ENCODE measurements at regions not wholly inside any gene's neighbourhood (a gene's known extent, or its start where the extent isn't known, plus 50 kb on each side); places are given as distances from the start of the nearest gene placed in this dataset.
A peak's percentile ranks its signal among the peaks of the same experiment; 100 is the strongest.

DNA sequence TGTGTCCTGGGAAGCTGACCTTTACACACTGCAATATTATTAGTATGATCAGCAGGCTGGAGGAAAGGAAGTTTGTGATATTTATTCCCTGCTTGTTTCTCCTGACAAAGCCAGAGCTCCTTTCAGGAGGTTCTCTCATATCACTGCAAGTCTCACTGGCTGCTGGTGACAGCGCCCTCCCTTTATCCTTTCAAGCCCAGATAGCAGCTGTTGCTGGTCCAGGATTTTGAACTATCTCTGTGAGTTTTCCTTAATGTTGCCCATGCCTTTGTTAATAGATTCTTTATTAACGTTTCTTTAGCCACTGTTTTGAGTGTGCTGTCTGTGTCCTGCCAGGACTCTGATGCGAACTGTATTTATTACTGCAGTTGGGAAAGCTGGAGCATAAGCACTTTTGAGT is 518.7 kb downstream of the C4orf33 start:
- no peaks in the 10 kb centered on the region for H3K4me1 ChIP-seq (ENCODE audit: control insufficient read depth in 5 of 5, insufficient read depth in 5 of 5, low read length in 5 of 5)
- H3K36me3 ChIP-seq (ENCODE audit: control insufficient read depth in 4 of 4, insufficient read depth in 4 of 4, low read length in 4 of 4), result no peaks in the 10 kb centered on the region
- TF ChIP-seq CTCF (IDR thresholded peaks at IDR 0.05; ENCODE audit: control extremely low read depth, extremely low read depth), result no peak
- H3K27ac ChIP-seq (ENCODE audit: low read depth in 1 of 2, low read length in 1 of 2), result no peak overlapping the region
- H3K9me3 ChIP-seq (ENCODE audit: control insufficient read depth in 4 of 4, insufficient read depth in 3 of 4, low read length in 3 of 4), result no peaks in the 10 kb centered on the region
- ATAC-seq (ENCODE audit: insufficient read depth, low FRiP score), result no peak
- H3K9ac ChIP-seq (ENCODE audit: insufficient read depth in 1 of 2, low read length in 2 of 2), result no peak overlapping the region
- H3K27me3 ChIP-seq (ENCODE audit: control insufficient read depth in 3 of 3, insufficient read depth in 3 of 3, low read length in 2 of 3), result no peaks in the 10 kb centered on the region
- DNase-seq, result no peak
- H3K4me3 ChIP-seq, result no peak overlapping the region
- 54 to 62% methylated on average over 3 of the region's 3 CpGs for WGBS, 2 donors

GRCh38 chr4:129622566-129622965 is 526.6 kb downstream of the C4orf33 start:
- DNase-seq, result no peak
- ATAC-seq (ENCODE audit: insufficient read depth, low FRiP score), result no peak
- Histone ChIP-seq H3K4me1 (ENCODE audit: control insufficient read depth in 5 of 5, insufficient read depth in 5 of 5, low read length in 5 of 5) (no peaks in the 10 kb centered on the region), H3K9ac (ENCODE audit: insufficient read depth in 1 of 2, low read length in 2 of 2) (no peak overlapping the region), H3K4me3 (no peak overlapping the region), H3K9me3 (ENCODE audit: control insufficient read depth in 4 of 4, insufficient read depth in 3 of 4, low read length in 3 of 4) (no peaks in the 10 kb centered on the region), H3K36me3 (ENCODE audit: control insufficient read depth in 4 of 4, insufficient read depth in 4 of 4, low read length in 4 of 4) (no peaks in the 10 kb centered on the region), H3K27me3 (ENCODE audit: control insufficient read depth in 3 of 3, insufficient read depth in 3 of 3, low read length in 2 of 3) (no peaks in the 10 kb centered on the region), H3K27ac (ENCODE audit: low read depth in 1 of 2, low read length in 1 of 2) (no peak overlapping the region)
- 70 to 79% methylated on average over 2 of the region's 2 CpGs for WGBS, 2 donors
- TF ChIP-seq CTCF (IDR thresholded peaks at IDR 0.05; ENCODE audit: control extremely low read depth, extremely low read depth), result no peak

DNA sequence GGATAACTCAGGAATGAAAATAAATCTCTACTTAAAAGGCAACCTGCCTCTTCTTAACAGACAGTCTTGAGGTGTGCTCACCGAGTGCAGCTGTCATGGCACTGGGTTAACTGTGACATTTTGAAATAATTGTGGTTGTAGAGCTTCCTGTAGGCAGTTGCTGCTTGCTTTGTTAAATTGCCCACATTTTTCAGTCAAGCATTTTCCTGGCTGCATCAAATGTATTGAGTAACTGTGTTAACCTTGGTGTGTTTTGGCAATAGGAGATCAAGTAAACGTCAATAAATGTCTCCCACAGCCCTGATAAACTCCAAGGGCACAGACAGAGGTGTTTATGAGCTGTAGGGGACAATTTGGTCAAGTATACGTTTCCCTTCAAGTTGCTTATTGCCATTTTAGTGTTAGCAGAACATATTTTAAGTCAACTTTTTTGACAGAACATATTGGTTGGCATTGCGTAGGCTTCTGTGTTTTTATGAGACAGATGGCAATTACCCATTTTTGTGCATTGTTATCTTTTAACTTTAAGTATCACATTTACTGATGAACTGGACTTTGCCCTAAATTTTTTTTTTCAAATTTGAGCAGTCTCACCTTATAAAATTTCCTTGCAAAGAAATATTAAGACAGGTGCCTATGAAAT is 527.4 kb downstream of the C4orf33 start:
- no peaks in the 10 kb centered on the region for H3K36me3 ChIP-seq (ENCODE audit: control insufficient read depth in 4 of 4, insufficient read depth in 4 of 4, low read length in 4 of 4)
- no peaks in the 10 kb centered on the region for H3K9me3 ChIP-seq (ENCODE audit: control insufficient read depth in 4 of 4, insufficient read depth in 3 of 4, low read length in 3 of 4)
- no peak for TF ChIP-seq CTCF (IDR thresholded peaks at IDR 0.05; ENCODE audit: control extremely low read depth, extremely low read depth)
- no peak overlapping the region for H3K9ac ChIP-seq (ENCODE audit: insufficient read depth in 1 of 2, low read length in 2 of 2)
- no peak overlapping the region for H3K27ac ChIP-seq (ENCODE audit: low read depth in 1 of 2, low read length in 1 of 2)
- H3K4me3 ChIP-seq, result no peak overlapping the region
- H3K4me1 ChIP-seq (ENCODE audit: control insufficient read depth in 5 of 5, insufficient read depth in 5 of 5, low read length in 5 of 5), result no peaks in the 10 kb centered on the region
- WGBS, 2 donors, result 42 to 45% methylated on average over 4 of the region's 4 CpGs
- H3K27me3 ChIP-seq (ENCODE audit: control insufficient read depth in 3 of 3, insufficient read depth in 3 of 3, low read length in 2 of 3), result no peaks in the 10 kb centered on the region
- DNase-seq, result no peak
- ATAC-seq (ENCODE audit: insufficient read depth, low FRiP score), result no peak

GRCh38 chr4:129641179-129641578 is 545.2 kb downstream of the C4orf33 start:
- Histone ChIP-seq H3K27me3 (ENCODE audit: control insufficient read depth in 3 of 3, insufficient read depth in 3 of 3, low read length in 2 of 3) (no peaks in the 10 kb centered on the region), H3K36me3 (ENCODE audit: control insufficient read depth in 4 of 4, insufficient read depth in 4 of 4, low read length in 4 of 4) (no peaks in the 10 kb centered on the region), H3K27ac (ENCODE audit: low read depth in 1 of 2, low read length in 1 of 2) (no peak overlapping the region), H3K4me1 (ENCODE audit: control insufficient read depth in 5 of 5, insufficient read depth in 5 of 5, low read length in 5 of 5) (peaks cover 0 to 3% (median 0%) of the 10 kb centered on the region in 5 donors), H3K4me3 (no peak overlapping the region), H3K9ac (ENCODE audit: insufficient read depth in 1 of 2, low read length in 2 of 2) (no peak overlapping the region), H3K9me3 (ENCODE audit: control insufficient read depth in 4 of 4, insufficient read depth in 3 of 4, low read length in 3 of 4) (no peaks in the 10 kb centered on the region)
- peak; percentile 34 to 63 (median 55) for DNase-seq
- TF ChIP-seq CTCF (IDR thresholded peaks at IDR 0.05; ENCODE audit: control extremely low read depth, extremely low read depth), result peak; percentile 65
- WGBS, 2 donors, result 44 to 45% methylated on average over 5 of the region's 5 CpGs
- peak; percentile 58 for ATAC-seq (ENCODE audit: insufficient read depth, low FRiP score)

Measured in lung (tissue), 11 donors.